SH-SY5Y (cell line): ENCODE measurements at regions not wholly inside any gene's neighbourhood (a gene's known extent, or its start where the extent isn't known, plus 50 kb on each side); places are given as distances from the start of the nearest gene placed in this dataset.

ENCODE experiments used
- GATA2 ChIP-seq: IDR thresholded peaks from 2 replicates; pipeline ENCODE4 v1.6.1; 2011; ENCODE audit warnings: mild to moderate bottlenecking, low read depth, low read length
- GATA3 ChIP-seq: IDR thresholded peaks from 2 replicates; pipeline ENCODE4 v1.6.1; 2011; ENCODE audit warnings: low read depth, mild to moderate bottlenecking, low read length, moderate library complexity

GRCh38 chr10:47088656-47089354 lies 177.6 kb downstream of the PTPN20 start:
- TF ChIP-seq GATA3 = no peak
- no peak for TF ChIP-seq GATA2

- no peak for TF ChIP-seq GATA2
- no peak for TF ChIP-seq GATA3
Measured at GRCh38 chr10:47090042-47090441, 178.8 kb downstream of the PTPN20 start.

- TF ChIP-seq GATA2 = no peak
- no peak for TF ChIP-seq GATA3
Measured at GRCh38 chr10:47090903-47091302, 179.7 kb downstream of the PTPN20 start.

- TF ChIP-seq GATA3 = no peak
- TF ChIP-seq GATA2 = no peak
Measured at GRCh38 chr10:47091421-47091820, 180.2 kb downstream of the PTPN20 start.

GRCh38 chr10:47092376-47092775 lies 181.1 kb downstream of the PTPN20 start:
- TF ChIP-seq GATA2 = no peak
- no peak for TF ChIP-seq GATA3

GRCh38 chr10:47092831-47093230 lies 181.6 kb downstream of the PTPN20 start:
- TF ChIP-seq GATA3 = no peak

GRCh38 chr10:47094126-47094525 lies 182.9 kb downstream of the PTPN20 start:
- no peak for TF ChIP-seq GATA3
- TF ChIP-seq GATA2 = no peak

- no peak for TF ChIP-seq GATA2
- TF ChIP-seq GATA3 = no peak
Measured at GRCh38 chr10:47094636-47095035, 183.4 kb downstream of the PTPN20 start.

GRCh38 chr10:47095211-47095610 lies 184.0 kb downstream of the PTPN20 start:
- TF ChIP-seq GATA2 = no peak
- TF ChIP-seq GATA3 = no peak

GRCh38 chr10:47095848-47096612 lies 184.8 kb downstream of the PTPN20 start:
- TF ChIP-seq GATA2 (no peak), GATA3 (no peak)

GRCh38 chr10:47098238-47098637 lies 187.0 kb downstream of the PTPN20 start:
- TF ChIP-seq GATA3 (no peak), GATA2 (no peak)

- TF ChIP-seq GATA3 (no peak), GATA2 (no peak)
Measured at GRCh38 chr10:47098964-47099363, 187.7 kb downstream of the PTPN20 start.

GRCh38 chr10:47099474-47099873 lies 188.2 kb downstream of the PTPN20 start:
- TF ChIP-seq GATA3 (no peak), GATA2 (no peak)

GRCh38 chr10:47101196-47101595 lies 190.0 kb downstream of the PTPN20 start:
- TF ChIP-seq GATA2 (no peak), GATA3 (no peak)

GRCh38 chr10:47101807-47102206 lies 190.6 kb downstream of the PTPN20 start:
- TF ChIP-seq GATA3 (no peak), GATA2 (no peak)

- TF ChIP-seq GATA2 (no peak), GATA3 (no peak)
Measured at GRCh38 chr10:47104151-47104605, 192.9 kb downstream of the PTPN20 start.

- TF ChIP-seq GATA3 (no peak), GATA2 (no peak)
Measured at GRCh38 chr10:47104786-47105385, 193.7 kb downstream of the PTPN20 start.
